ENCODE measurements at regions not wholly inside any gene's neighbourhood (a gene's known extent, or its start where the extent isn't known, plus 50 kb on each side); places are given as distances from the start of the nearest gene placed in this dataset.
"Not testable (repeated sequence)": the region's sequence is repeated elsewhere in the genome, so short reads cannot be mapped to it uniquely, and the experiment has no call there.

DNA sequence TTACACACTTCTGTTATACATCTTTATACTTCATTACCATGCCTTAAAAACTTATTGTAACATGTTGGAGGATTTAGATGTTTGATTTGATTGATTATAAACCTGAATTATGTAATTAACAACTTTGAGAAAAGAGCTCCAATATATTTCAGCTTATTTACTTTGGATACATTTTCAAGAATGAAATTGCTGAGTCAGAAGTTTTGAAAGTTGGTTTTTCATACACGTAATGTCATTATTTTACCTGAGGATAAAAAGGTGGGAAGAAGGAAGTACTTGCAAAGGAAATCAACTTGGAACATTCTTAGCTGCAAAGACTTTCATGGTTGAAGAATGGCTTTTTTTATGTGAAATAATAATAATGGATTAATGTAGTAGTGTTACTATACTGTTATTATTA lies 677.2 kb downstream of the FAM181B start:
- no peak for DNase-seq (ENCODE audit: low read depth)

DNA sequence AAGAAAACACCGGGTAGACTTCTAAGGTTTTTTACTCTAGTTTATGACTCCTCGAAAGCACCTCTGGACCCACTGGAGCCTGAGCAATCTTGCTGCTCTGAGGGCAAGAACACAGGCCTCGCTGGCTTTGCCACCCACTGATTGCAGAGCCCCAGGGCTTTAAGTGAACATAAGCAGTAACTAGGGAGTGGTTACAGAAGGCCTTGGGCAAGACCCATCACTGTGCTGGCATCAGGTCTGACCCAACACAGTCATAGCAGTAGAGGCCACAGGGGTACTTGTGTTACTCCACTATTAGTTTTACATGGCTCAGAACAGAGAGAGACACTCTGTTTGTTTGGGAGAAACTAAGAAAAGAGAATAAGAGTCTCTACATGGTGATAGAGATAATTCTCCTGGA lies 684.5 kb downstream of the FAM181B start:
- DNase-seq (ENCODE audit: low read depth), result no peak

DNA sequence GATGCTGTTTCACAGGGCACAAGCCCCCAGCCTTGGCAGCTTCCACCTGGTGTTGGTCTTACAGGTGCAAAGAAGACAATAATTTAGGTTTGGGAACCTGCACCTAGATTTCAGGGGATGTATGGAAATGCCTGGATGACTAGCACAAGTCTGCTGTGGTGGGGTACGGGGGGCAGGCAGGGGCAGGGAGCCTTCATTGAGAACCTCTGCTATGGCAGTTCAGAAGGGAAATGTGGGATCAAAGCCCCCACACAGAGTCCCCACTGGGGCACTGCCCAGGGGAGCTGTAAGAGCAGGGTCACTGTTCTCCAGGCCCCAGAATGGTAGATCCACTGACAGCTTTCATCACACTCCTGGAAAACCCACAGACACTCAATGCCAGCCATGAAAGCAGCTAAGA lies 686.5 kb downstream of the FAM181B start:
- DNase-seq (ENCODE audit: low read depth), result no peak

- DNase-seq (ENCODE audit: low read depth), result no peak
These were observed 686.9 kb downstream of the FAM181B start for GRCh38 chr11:82046778-82047177.

DNA sequence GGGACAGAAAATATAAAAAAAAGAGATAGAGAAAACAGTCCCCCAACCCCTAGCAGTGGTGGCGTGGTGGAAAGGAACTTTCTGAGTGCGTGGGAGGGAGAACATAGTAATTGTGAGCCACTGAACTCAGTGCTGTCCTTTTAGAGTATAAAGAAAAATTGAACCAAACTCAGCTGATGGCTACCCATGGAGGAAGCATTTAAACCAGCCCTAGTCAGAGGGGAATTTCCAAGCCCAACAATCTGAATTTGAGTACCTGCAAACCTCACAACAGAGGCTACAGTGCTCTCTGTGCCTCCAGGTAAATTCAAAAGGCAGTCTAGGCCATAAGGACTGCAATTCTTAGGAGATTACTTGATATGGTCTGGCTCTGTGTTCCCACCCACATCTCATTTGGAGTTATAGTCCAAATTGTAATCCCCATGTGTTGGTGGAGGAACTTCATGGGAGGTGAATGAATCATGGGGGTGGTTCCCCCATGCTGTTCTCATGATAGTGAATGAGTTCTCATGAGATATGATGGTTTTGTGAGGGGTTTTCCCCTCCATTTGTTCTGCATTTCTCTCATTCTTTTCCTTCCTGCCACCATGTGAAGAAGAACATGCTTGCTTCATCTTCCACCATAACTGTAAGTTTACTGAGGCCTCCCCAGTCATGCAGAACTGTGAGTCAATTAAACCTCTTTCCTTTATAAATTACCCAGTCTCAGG lies 687.8 kb downstream of the FAM181B start:
- no peak for DNase-seq (ENCODE audit: low read depth)

GRCh38 chr11:82043316-82043715 lies 690.3 kb downstream of the FAM181B start:
- no peak for DNase-seq (ENCODE audit: low read depth)

GRCh38 chr11:82041764-82042163 lies 691.9 kb downstream of the FAM181B start:
- DNase-seq (ENCODE audit: low read depth), result no peak

DNA sequence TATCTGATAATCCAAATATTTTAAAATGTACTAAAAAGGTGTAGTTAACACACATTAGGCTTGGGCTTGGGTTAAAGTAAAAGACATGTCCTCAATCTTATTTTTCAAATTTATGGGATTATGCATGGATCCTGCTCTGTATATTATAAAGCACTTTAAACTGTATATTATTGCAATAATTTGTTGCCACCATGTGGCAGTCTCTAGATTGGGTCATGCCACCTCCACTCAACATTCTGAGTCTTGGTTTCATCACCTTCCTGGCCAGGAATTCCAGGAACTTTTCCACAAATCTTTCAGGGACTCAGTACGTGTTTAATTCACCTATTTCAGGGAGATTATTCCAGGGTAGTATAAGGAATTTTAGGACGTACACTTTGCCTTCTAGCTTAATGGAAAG lies 695.5 kb downstream of the FAM181B start:
- no peak for DNase-seq (ENCODE audit: low read depth)

DNA sequence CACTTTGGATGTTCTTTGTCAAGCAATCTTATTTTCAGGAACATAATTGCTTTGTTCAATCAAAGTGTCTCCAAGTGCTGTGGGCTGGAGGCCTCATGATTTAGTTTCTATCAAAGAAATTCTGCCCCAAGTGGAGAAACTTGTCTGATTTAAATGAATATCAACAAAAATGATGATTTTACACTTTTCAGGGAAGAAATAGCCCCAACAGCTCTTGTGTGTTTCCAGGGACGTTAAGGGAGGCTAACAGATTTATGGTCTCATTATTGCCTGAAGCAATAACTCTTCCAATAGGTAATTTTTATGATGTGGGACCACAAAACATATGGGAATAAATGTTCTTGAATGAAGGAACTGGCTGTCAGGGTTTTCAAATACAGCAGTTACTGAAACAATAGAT lies 699.1 kb downstream of the FAM181B start:
- DNase-seq (ENCODE audit: low read depth), result no peak

DNA sequence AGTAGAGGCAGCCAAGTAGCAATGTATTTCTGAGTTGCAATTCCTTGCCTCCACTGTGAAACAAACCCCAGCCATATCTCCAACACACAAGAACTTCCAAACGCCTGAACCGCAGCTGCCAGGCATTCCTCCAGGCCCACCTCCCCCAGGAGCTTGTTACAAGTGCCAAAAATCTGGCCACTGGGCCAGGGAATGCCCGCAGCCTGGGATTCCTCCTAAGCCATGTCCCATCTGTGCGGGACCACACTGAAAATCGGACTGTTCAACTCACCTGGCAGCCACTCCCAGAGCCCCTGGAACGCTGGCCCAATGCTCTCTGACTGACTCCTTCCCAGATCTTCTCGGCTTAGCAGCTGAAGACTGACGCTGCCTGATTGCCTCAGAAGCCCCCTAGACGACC lies 706.3 kb downstream of the FAM181B start:
- DNase-seq (ENCODE audit: low read depth), result not testable (repeated sequence)

DNA sequence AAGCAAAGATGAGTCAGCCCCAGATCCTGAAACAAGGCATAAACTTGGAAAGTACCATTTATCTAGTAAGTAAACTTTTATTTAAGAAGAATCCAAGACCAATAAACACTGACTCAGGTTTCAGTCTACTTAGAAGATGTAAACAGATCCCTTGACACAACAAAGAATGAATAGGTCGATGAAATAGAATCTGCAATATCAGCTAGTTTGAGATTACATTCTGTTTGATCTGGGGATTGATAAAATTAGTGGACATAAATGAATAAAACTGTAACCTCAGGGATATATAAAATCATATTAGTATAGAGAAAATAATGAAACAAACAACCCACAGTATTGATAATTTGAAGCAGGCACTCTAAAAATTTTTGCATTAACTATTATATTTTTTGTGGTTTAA lies 708.9 kb downstream of the FAM181B start:
- DNase-seq (ENCODE audit: low read depth), result no peak

DNA sequence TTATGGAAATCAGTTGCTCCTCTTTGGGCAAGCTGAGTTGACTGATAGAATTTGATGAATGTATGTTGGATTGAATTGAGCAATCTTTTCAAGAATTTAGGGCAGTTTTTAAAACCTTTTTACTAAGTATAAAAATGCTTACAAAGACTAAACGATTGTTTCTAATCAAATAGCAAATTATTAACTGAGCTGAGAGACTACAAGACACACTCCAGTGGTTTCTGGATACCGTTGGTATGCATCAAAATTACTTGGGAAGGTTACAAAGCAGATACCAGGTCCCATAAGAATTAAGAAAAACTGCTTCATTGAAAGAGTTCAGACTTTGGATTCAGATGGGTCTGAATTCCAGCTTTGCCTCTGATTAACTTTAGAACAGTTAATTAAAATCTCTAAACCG lies 721.4 kb downstream of the FAM181B start:
- DNase-seq (ENCODE audit: low read depth), result no peak

GRCh38 chr11:82009133-82009532 lies 724.5 kb downstream of the FAM181B start:
- no peak for DNase-seq (ENCODE audit: low read depth)

GRCh38 chr11:82007521-82007920 lies 726.1 kb downstream of the FAM181B start:
- no peak for DNase-seq (ENCODE audit: low read depth)

- no peak for DNase-seq (ENCODE audit: low read depth)
These were observed 729.0 kb downstream of the FAM181B start for GRCh38 chr11:82004537-82005213.

DNA sequence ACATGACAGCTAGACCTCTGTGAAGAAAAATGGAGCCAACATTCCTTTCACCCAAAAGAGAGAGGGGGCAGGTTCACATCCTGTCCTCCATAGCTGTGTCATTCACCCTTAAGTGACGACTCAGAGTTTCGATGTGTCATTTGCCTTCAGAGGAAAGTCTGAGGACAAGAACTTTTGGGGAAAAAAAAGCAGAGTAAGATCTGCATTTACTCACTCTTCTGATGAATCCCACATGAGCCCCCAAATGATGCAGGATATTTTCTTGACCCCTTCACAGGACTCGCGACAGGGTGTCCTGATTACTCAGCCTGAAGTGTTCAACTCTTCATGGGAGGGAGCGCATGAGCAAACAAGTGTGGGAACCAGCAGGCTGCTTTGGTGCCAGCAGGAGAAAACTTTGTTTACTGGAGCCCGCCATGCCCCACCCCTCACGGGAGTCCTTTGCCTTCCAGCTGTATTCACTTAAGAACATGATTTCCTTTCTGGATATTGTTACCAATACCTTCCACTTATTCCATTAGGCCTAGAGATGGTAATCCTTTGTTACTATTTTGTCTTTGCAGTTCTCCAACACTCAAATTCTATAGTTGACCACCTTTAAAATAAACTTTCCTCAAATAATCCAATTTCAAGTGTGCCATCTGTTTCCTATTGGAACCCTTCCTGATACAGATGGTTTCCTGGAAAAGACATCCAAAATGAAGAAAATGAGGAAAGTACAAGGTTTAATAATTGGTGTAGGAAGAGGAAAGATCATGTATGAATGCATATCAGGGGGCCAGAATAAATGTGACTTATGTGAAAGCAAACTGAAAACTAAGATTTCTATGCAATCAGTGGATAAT lies 729.8 kb downstream of the FAM181B start:
- DNase-seq (ENCODE audit: low read depth), result no peak

- DNase-seq (ENCODE audit: low read depth), result no peak
These were observed 730.6 kb downstream of the FAM181B start for GRCh38 chr11:82003024-82003423.

DNA sequence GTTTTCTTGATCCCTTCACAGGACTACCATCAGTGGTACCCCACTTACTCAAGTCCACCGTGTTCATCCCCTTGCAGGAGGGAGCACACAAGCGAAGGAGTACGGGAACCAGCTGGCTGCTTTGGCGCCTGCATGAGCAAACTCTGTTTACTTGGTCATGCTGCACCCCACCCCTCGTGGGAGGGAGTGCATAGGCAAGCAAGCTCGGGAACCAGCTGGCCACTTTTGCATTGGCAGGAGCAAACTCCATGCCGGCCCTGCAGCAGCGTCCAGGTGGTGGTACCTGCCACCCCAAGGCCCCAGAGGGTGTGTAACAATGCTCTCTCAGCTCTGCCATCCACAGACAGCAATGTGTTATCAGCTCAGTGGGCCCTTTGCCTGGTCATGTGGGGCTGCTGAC lies 737.8 kb downstream of the FAM181B start:
- no peak for DNase-seq (ENCODE audit: low read depth)

DNA sequence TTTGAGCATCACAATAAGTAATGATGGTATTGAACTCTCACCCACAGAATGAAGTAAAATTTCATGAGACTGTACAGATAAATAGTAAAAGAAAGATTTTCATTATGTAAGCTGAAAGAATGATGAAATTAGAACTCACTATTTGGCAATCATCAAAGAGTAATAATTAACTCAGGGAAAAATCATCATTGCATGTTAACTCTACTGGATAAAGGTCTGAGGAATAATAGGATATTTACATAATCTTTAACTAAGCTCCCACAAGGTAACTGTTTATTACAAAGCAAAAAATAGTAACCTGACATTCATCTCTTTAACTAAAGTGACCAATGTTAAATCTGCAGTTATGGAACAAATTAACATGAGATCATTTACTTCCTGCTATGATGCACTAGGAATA lies 739.9 kb downstream of the FAM181B start:
- DNase-seq (ENCODE audit: low read depth), result no peak

- DNase-seq (ENCODE audit: low read depth), result no peak
These were observed 742.8 kb downstream of the FAM181B start for GRCh38 chr11:81990659-81991443.

DNA sequence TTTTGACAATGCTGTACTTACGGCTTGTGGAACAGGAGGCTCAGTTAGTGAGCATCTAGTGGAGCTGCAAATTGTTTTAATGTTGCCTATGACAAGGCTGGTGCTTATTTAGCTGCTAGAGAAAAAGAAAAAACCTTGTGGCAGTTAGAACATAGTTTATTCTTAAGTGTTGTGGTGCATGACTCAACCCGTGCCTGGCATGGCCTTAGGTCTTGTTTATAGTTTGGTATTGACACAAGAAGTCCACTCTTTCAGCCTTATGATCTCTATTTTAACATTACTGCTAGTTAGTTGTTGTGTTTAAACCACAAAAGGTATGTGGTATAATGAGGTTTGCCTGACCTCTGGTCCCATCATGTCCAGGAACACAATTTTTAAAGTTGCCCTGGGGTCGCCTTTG lies 744.6 kb downstream of the FAM181B start:
- DNase-seq (ENCODE audit: low read depth), result no peak

- no peak for DNase-seq (ENCODE audit: low read depth)
These were observed 745.7 kb downstream of the FAM181B start for GRCh38 chr11:81987829-81988472.
